ENCODE measurements at regions not wholly inside any gene's neighbourhood (a gene's known extent, or its start where the extent isn't known, plus 50 kb on each side); places are given as distances from the start of the nearest gene placed in this dataset.

DNA sequence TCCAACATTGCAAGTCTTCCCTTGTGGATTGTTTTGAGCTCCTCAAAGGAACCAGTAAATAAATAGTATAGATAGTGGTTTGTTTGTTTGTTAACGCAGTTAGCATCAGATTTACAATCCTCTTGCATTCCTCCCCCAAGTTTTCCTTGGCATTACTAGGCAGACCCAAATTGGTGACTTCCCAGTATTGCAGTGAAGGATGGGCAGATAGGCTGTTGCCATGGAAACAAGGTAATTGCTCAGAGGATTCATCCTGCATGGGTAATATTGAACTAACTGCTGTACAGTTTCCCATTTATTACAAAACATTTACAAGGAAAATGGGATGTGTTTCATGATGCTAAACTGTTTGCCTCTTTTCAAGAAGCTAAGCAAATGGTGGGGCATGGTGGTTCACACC is 477.2 kb downstream of the EPM2A start:
- TF ChIP-seq, protein P1, sequence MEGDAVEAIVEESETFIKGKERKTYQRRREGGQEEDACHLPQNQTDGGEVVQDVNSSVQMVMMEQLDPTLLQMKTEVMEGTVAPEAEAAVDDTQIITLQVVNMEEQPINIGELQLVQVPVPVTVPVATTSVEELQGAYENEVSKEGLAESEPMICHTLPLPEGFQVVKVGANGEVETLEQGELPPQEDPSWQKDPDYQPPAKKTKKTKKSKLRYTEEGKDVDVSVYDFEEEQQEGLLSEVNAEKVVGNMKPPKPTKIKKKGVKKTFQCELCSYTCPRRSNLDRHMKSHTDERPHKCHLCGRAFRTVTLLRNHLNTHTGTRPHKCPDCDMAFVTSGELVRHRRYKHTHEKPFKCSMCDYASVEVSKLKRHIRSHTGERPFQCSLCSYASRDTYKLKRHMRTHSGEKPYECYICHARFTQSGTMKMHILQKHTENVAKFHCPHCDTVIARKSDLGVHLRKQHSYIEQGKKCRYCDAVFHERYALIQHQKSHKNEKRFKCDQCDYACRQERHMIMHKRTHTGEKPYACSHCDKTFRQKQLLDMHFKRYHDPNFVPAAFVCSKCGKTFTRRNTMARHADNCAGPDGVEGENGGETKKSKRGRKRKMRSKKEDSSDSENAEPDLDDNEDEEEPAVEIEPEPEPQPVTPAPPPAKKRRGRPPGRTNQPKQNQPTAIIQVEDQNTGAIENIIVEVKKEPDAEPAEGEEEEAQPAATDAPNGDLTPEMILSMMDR (conservative IDR thresholded peaks at IDR 0.05; ENCODE audit: low read depth, low read length) = no peak
- no peak for TF ChIP-seq EZH2 (IDR thresholded peaks at IDR 0.05; ENCODE audit: low read length, unreplicated experiment)

All from PC-3 (cell line).